Urothelium cell line (cell line): ENCODE measurements at regions not wholly inside any gene's neighbourhood (a gene's known extent, or its start where the extent isn't known, plus 50 kb on each side); places are given as distances from the start of the nearest gene placed in this dataset.
A peak's percentile ranks its signal among the peaks of the same experiment; 100 is the strongest.
"Not testable (repeated sequence)": the region's sequence is repeated elsewhere in the genome, so short reads cannot be mapped to it uniquely, and the experiment has no call there.

Source experiments
- DNase-seq: peaks from one replicate; pipeline ENCODE4 v3.0.0; 2011; ENCODE audit warnings: low spot score, mixed read lengths
- FAIRE-seq: peaks from 2 replicates; lab custom pipeline; 2011; peaks lifted over from hg19 to GRCh38; lab: Jason Lieb, UNC

GRCh38 chr10:121262774-121263430 is 335.3 kb downstream of the FGFR2 start:
- no peak for FAIRE-seq
- DNase-seq: no peak

- no peak for DNase-seq
- no peak for FAIRE-seq
These were observed 334.8 kb downstream of the FGFR2 start for GRCh38 chr10:121263431-121263783.

DNA sequence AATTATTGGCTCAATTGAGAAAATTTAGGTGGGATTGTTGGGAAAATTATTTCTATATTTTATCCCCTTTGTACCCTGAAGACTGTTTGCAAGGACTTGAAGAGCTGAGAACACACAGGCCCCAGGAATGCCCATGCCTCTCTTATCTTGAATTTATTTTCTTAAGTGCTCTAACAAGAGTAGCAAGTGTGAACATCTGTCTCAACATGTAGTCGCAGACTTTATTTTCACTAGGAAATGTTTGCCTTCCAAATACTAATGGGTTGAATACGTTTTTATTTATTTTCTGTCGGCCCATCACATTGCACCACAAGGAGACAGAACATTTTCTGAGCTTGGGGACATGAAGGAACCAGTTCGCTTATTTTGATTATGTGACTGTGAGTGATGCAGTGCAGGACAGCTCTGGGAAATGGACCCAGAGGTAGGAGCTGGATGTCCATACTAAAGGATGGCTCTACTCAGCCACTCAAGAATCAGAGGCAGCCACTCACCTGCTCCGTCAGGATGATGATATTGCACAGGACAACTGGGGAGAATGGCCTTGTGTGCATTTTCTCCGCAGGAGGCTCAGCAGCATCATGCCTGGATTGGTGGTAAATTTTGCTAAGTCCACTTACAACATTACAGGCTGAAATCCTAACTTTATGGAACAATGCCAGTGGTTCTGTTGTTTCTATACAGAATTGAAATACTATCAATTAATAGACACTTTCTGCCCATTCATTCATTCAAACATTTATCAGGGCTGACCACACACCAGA is 332.7 kb downstream of the FGFR2 start:
- FAIRE-seq (no peak), DNase-seq (no peak)

DNA sequence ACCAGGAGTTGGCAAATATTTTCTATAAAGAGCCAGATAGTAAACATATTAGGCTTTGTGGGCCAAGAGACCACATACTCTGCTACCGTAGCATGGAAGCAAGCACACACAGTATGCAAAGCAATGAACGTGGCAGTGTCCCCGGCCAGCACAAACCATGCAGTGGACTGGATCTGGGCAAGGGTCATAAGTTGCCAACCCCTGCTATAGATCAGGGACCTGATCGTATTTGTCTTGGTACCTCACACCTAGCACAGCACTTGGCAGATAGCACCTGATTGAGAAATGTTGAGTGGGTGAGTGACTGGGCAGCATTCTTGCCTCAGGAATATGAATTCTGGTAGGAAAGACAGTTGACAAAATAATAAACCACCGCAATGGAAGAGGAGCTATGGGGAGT is 331.9 kb downstream of the FGFR2 start:
- DNase-seq (no peak), FAIRE-seq (no peak)

DNA sequence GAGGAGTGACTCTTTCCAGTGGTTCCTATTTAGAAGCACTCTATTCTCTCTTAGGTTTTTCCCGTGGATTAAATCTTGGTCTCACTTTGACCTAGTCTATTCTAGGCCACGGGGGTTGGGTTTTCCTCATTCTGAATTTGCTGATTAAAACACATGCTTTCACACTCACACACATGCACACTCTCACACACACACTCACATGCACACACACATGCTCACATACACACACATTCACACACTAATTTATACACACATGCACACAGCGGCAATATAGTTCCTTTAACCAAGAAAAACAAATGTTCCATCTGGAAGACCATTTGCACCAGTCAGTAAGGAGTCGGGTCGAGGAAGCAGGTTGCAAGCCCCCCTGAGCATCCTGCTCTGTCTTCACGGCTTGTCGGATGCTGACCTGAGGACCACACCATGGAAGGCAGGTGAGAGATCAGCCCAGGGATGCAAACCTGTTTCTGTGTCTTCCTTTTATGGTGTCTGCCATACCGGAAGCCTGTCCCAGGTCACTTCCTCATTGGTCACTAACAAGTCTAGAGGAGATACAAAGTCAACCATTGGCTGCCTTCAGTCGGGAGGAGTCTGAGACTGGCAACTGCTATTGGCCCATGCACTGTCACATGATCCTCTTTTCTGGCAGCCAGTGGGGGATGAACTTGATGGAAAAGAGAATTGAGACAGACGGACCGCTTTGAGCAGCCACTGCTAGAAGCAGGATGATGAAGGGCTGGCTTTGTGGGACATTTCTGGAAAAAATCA is 330.8 kb downstream of the FGFR2 start:
- DNase-seq: no peak
- peak; percentile 9 for FAIRE-seq

- DNase-seq (no peak), FAIRE-seq (no peak)
These were observed 329.9 kb downstream of the FGFR2 start for GRCh38 chr10:121268363-121268762.

- no peak for FAIRE-seq
- no peak for DNase-seq
These were observed 329.3 kb downstream of the FGFR2 start for GRCh38 chr10:121268863-121269432.

DNA sequence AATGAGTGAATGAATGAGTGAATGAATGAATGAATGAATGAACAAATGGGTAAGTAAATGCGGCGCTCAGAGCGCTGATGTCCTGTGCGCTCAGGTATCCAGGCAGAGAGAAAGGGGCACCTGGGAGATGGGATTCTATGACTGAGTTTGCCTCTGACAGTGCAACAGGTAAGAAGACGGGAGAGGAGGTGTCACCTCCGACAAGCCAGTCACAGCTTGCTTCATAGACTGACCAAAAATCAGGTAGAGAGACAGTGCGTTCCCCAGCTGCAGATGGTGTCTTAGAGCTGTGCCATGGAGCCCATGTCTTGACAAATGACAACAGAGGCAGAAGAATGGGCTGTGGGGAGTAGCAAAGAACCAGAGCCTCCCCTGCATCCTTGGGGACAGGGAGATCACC is 327.3 kb downstream of the FGFR2 start:
- no peak for FAIRE-seq
- DNase-seq: no peak

DNA sequence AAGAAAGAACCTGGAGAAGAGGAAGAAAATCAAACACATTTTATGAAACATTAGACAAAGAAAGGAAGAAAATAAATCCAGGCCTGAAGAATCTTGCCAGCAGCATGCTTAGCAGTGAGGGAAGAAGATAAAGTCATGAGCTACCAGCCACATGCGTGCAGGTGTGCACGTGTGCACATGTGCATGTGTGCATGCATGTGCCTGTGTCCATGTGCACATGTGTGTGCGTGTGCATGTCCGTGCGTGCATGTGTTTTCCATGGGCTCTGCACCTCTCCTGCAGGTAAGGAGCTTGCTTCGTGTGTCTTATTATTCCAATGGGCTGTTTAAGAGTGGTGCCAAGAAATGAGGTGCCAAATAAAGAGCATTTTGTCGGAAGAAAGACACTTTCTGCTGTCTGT is 322.2 kb downstream of the FGFR2 start:
- FAIRE-seq (no peak), DNase-seq (no peak)

DNA sequence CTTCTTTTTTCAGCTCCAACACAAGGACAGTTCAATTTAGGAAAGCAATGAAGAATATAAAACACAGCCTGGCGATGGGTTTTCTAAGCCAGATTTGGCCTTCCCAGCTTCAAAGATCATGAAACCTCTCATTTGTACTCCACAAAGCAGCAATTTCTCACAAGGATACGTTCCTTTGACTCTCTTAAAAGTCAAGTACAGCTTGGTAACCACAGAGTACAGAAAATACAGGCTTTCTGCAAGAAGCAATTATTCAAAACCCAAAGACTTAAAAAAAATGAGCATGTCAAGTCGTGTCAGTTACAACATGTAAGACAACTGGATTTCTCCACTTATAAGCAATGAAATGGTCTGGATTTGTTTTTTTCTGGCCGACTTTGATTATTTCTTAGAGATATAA is 321.4 kb downstream of the FGFR2 start:
- no peak for FAIRE-seq

GRCh38 chr10:121278386-121278785 is 319.9 kb downstream of the FGFR2 start:
- not testable (repeated sequence) for FAIRE-seq, DNase-seq

More for the DNA sequence above, 321.4 kb downstream of the FGFR2 start:
- DNase-seq: no peak

- FAIRE-seq: no peak
- peak; percentile 12 for DNase-seq
These were observed 316.7 kb downstream of the FGFR2 start for GRCh38 chr10:121281576-121281975.

DNA sequence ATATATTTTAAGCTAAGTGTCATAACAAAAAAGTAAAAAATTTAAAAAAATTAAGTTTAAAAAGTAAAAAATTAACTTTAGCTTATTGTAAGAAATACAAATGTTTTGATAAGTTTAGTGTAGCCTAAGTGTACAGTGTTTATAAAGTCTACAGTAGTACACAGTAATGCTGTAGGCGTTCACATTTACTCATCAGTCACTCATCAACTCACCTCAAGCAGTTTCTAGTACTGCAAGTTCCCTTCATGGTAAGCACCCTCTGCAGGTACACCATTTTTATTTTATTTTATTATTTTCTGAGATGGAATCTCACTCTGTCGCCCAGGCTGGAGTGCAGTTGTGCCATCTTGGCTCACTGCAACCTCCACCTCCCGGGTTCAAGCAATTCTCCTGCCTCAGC is 316.0 kb downstream of the FGFR2 start:
- DNase-seq: no peak
- no peak for FAIRE-seq

GRCh38 chr10:121282797-121283515 is 315.3 kb downstream of the FGFR2 start:
- FAIRE-seq: peak; percentile 48
- no peak for DNase-seq

- no peak for DNase-seq
- FAIRE-seq: no peak
These were observed 313.3 kb downstream of the FGFR2 start for GRCh38 chr10:121284936-121285335.

GRCh38 chr10:121285406-121286196 is 312.6 kb downstream of the FGFR2 start:
- DNase-seq (no peak), FAIRE-seq (no peak)

DNA sequence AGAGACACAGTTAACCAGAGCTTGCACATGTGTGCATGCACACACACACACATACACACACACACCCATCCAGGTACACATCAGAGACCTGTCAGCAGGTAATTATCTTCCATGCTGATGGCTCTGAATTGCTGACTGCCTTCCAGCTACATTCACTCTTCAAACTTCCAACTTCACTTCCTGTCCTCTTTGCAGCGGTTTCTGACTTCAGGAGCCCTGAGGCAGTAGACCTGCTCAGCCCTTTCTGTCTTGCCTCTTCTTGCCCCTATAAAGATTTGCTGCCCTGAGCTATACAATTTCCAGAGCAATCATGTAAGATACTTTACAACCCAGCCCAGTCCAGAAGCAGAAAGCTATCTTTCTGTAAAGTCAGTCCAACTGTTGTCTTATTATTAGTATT is 310.2 kb downstream of the FGFR2 start:
- no peak for FAIRE-seq

DNA sequence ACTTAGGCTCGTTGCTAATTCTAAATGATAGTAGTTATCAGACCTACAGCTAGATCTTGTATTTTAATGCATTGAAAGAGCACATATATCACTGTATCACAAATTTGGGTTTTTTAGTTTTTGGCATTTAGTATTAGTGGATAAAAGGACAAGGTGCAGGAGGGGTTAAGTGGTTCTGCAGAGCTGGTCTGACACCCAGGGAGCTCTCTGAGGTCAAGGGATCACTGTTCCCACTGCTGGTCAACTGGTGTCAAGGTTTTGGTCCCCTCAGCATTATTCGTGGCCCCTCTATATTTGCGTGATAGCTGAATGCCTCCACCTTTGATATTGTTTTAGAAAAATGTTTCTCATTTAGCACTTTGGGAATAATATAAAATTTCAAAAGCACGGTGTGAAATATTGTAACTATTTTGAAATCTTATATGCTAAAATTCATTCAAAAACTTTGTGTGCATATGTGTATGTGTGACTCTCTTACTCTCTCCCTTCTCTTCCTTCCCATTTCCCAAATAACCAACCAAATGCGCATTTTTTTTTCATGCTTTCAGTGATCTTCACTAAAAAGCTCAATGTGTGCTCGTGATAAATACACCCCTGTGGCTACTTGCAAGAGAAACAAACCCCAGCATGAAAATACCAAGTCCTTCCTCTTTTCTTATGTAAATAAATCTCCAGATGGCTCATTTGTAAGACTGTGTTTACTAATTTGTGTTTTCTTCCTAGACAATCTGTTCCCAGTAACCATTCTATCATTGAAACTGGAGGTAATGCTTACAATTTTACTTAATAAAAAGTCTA is 309.2 kb downstream of the FGFR2 start:
- no peak for DNase-seq
- FAIRE-seq: no peak

More for the DNA sequence above, 310.2 kb downstream of the FGFR2 start:
- DNase-seq: no peak

DNA sequence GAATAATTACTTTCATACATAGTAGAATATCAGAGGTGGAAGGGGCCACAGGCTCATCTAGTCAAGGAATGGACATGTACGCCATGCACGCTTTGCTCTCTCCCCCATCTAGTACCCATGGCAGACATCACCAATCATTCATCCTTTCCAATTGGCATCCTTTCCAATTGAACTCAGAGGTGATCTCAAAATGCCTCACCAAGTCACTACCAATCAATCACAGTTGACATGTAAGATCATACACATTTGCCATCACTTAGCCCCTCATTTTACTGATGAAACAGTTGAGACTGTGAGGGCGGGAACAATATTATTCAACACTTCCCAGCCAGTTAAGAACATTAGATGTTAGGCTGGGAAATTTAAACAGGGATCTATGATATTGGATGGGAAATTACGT is 308.4 kb downstream of the FGFR2 start:
- DNase-seq: no peak

More for the DNA sequence above, 308.4 kb downstream of the FGFR2 start:
- FAIRE-seq: no peak
